ENCODE measurements at regions not wholly inside any gene's neighbourhood (a gene's known extent, or its start where the extent isn't known, plus 50 kb on each side); places are given as distances from the start of the nearest gene placed in this dataset.

DNA sequence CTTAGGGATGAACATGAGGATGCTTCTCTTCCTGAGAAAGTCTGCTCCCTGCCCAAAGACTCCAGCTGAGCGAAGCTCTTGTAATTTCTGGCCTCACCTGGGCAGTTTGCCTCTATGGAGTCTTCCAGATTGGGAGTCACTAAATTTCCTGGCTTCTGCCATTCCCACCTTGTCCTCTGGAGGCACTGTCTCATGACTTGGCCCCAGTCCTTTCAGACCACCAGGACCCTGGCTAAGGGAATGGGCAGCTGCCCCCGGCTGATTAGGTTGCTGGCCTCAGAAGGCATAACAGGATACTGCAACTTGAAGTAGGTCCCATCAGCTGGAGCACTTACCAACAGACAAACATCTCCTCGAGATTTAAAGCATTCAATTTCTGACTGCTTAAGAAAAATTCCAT is 128.1 kb upstream of the SPON1 start:
- H3K4me3 ChIP-seq (ENCODE audit: low read depth, low read length, poor library complexity, severe bottlenecking), result no peak overlapping the region
- H2AFZ ChIP-seq (ENCODE audit: low read length), result no peak overlapping the region
- no peaks in the 10 kb centered on the region for H3K9me2 ChIP-seq (ENCODE audit: insufficient read depth, low read length)
- ChIA-PET POLR2A (interaction anchor here (1.1 to 2.7 kb wide), 4 partner anchors 10 to 30 kb away, joined by 3 to 7 read pairs (median 4); no protein-coding TSS in a partner anchor), CTCF (ENCODE audit: unreplicated experiment) (interaction anchor here (0.6 kb wide), 1 partner anchor 25 kb away, joined by 3 read pairs; no protein-coding TSS in a partner anchor)
- intact Hi-C loops (cut with micrococcal nuclease; ENCODE audit: unreplicated experiment), result loop anchor here (5.0 kb wide), 1 partner anchor 47 kb away; no protein-coding TSS in a partner anchor
- peaks cover 43% of the 10 kb centered on the region for H3K4me1 ChIP-seq (ENCODE audit: insufficient read depth, low read length, poor library complexity, severe bottlenecking)
- TF ChIP-seq CTCF (conservative IDR thresholded peaks at IDR 0.05; ENCODE audit: low read length) (peak; percentile 78), EZH2phosphoT487 (IDR thresholded peaks at IDR 0.05; ENCODE audit: borderline replicate concordance, low read depth, low read length) (no peak)
- peak; percentile 40 for DNase-seq (ENCODE audit: low spot score)
- no peaks in the 10 kb centered on the region; the same call in 1 of the 2 replicates for H3K36me3 ChIP-seq (ENCODE audit: insufficient read depth, low read length)
- H3K9me3 ChIP-seq (ENCODE audit: low read length), result peaks cover 14% of the 10 kb centered on the region
- H3K27ac ChIP-seq (ENCODE audit: low read depth, low read length, poor library complexity, severe bottlenecking), result no peak overlapping the region
- no peak overlapping the region for H3K4me2 ChIP-seq (ENCODE audit: low read length)
- H3K79me2 ChIP-seq (ENCODE audit: insufficient read depth, low read depth, low read length), result no peaks in the 10 kb centered on the region
- BruUV-seq (replicated peaks), result no TSS peak
- no peaks in the 10 kb centered on the region for H4K20me1 ChIP-seq (ENCODE audit: insufficient read depth, low read length)

DNA sequence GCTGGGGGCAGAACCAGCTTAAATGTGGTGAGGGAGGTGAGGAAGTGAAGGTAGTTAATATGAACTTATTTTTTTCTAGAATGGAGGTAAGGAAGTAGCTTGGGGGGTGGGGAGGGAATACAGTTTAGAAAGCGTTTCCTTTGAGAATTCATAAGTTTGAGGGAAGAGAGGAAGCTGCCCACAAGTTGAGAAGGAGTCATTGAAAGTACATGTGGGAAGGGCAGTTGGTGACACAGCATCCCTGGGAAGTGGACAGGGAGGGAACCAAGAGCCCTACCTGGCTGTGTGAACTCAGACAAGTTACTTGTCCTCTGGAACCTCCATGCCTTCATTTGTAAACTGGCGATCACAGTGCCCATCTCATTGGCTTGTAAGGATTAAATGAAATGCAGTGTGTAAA is 125.9 kb upstream of the SPON1 start:
- intact Hi-C loops (cut with micrococcal nuclease; ENCODE audit: unreplicated experiment), result no loop called here
- DNase-seq (ENCODE audit: low spot score), result no peak
- H3K36me3 ChIP-seq (ENCODE audit: insufficient read depth, low read length), result no peaks in the 10 kb centered on the region; the same call in 1 of the 2 replicates
- peaks cover 4% of the 10 kb centered on the region; the same call in 1 of the 2 replicates for H3K9me3 ChIP-seq (ENCODE audit: low read length)
- no peaks in the 10 kb centered on the region for H3K9me2 ChIP-seq (ENCODE audit: insufficient read depth, low read length)
- ChIA-PET CTCF (ENCODE audit: unreplicated experiment) (interaction anchor here (0.7 to 1.1 kb wide), 2 partner anchors 11 to 64 kb away, joined by 3 read pairs; no protein-coding TSS in a partner anchor), POLR2A (interaction anchor here (0.6 to 2.7 kb wide), 6 partner anchors 14 to 188 kb away, joined by 3 to 7 read pairs (median 4); no protein-coding TSS in a partner anchor)
- H3K27ac ChIP-seq (ENCODE audit: low read depth, low read length, poor library complexity, severe bottlenecking), result no peak overlapping the region
- H3K4me1 ChIP-seq (ENCODE audit: insufficient read depth, low read length, poor library complexity, severe bottlenecking), result peaks cover 53% of the 10 kb centered on the region
- no peaks in the 10 kb centered on the region for H3K79me2 ChIP-seq (ENCODE audit: insufficient read depth, low read depth, low read length)
- no peak overlapping the region for H3K4me3 ChIP-seq (ENCODE audit: low read depth, low read length, poor library complexity, severe bottlenecking)
- H2AFZ ChIP-seq (ENCODE audit: low read length), result peak overlapping the region; percentile 52; the same call in 1 of the 2 replicates
- H4K20me1 ChIP-seq (ENCODE audit: insufficient read depth, low read length), result no peaks in the 10 kb centered on the region
- BruUV-seq (replicated peaks), result no TSS peak
- TF ChIP-seq EZH2phosphoT487 (IDR thresholded peaks at IDR 0.05; ENCODE audit: borderline replicate concordance, low read depth, low read length), result no peak
- no peak for TF ChIP-seq CTCF (conservative IDR thresholded peaks at IDR 0.05; ENCODE audit: low read length)
- 0 out of 2 replicates have a peak overlapping the region, but pooled peaks have one; percentile 2 for H3K4me2 ChIP-seq (ENCODE audit: low read length)

GRCh38 chr11:13837286-13837685 is 125.2 kb upstream of the SPON1 start:
- H4K20me1 ChIP-seq (ENCODE audit: insufficient read depth, low read length), result no peaks in the 10 kb centered on the region
- no peaks in the 10 kb centered on the region for H3K9me2 ChIP-seq (ENCODE audit: insufficient read depth, low read length)
- no peak overlapping the region for H3K27ac ChIP-seq (ENCODE audit: low read depth, low read length, poor library complexity, severe bottlenecking)
- BruUV-seq (replicated peaks), result no TSS peak
- no peaks in the 10 kb centered on the region; the same call in 1 of the 2 replicates for H3K36me3 ChIP-seq (ENCODE audit: insufficient read depth, low read length)
- CTCF ChIA-PET (ENCODE audit: unreplicated experiment), result interaction anchor here (0.8 kb wide), 1 partner anchor 22 kb away, joined by 3 read pairs; no protein-coding TSS in a partner anchor
- H2AFZ ChIP-seq (ENCODE audit: low read length), result peak overlapping the region; percentile 53; the same call in 1 of the 2 replicates
- peaks cover 4% of the 10 kb centered on the region; the same call in 1 of the 2 replicates for H3K9me3 ChIP-seq (ENCODE audit: low read length)
- intact Hi-C loops (cut with micrococcal nuclease; ENCODE audit: unreplicated experiment), result no loop called here
- no peak overlapping the region for H3K4me3 ChIP-seq (ENCODE audit: low read depth, low read length, poor library complexity, severe bottlenecking)
- H3K4me1 ChIP-seq (ENCODE audit: insufficient read depth, low read length, poor library complexity, severe bottlenecking), result peaks cover 53% of the 10 kb centered on the region
- DNase-seq (ENCODE audit: low spot score), result no peak
- POLR2A ChIA-PET, result interaction anchor here (0.7 to 2.0 kb wide), 2 partner anchors 27 to 128 kb away, joined by 3 to 8 read pairs; no protein-coding TSS in a partner anchor
- H3K79me2 ChIP-seq (ENCODE audit: insufficient read depth, low read depth, low read length), result no peaks in the 10 kb centered on the region
- TF ChIP-seq EZH2phosphoT487 (IDR thresholded peaks at IDR 0.05; ENCODE audit: borderline replicate concordance, low read depth, low read length) (no peak), CTCF (conservative IDR thresholded peaks at IDR 0.05; ENCODE audit: low read length) (no peak)
- H3K4me2 ChIP-seq (ENCODE audit: low read length), result no peak overlapping the region
